PC-3 (cell line): ENCODE measurements at regions not wholly inside any gene's neighbourhood (a gene's known extent, or its start where the extent isn't known, plus 50 kb on each side); places are given as distances from the start of the nearest gene placed in this dataset.

ENCODE experiments used
- ATAC-seq: fragments of 200-7000 bp; cut with Tn5 transposase; 2 replicates; pipeline ENCODE4 v1.9.1; 2020; ENCODE audit warnings: mild to moderate bottlenecking, moderate library complexity
- BruUV-seq: library from RNA; stranded (reverse); fragments of 400-500 nt; replicated peaks from 2 replicates; lab custom pipeline; 2021; lab: Mats Ljungman, UMichigan
- CTCF ChIA-PET: fragments of 300-600 bp; sonication (Branson Sonifier 250); formaldehyde crosslinking; loops from one replicate; lab custom pipeline; 2022; ENCODE audit warnings: antibody characterized with exemption; lab: Charles Lee
- POLR2A ChIA-PET: fragments of 300-600 bp; sonication (Branson Sonifier 250); formaldehyde crosslinking; loops from one replicate; lab custom pipeline; 2022; ENCODE audit warnings: antibody characterized with exemption; ENCODE audit not compliant: unreplicated experiment; lab: Charles Lee
- DNase-seq: peaks from one replicate; pipeline ENCODE4 v3.0.0-alpha.2; 2015
- H2AFZ ChIP-seq: fragments of 300-600 bp; sonication (generic); 2 replicates; pipeline ENCODE4 v1.6.0; 2016; ENCODE audit warnings: antibody characterized with exemption, low read length
- H3F3A ChIP-seq: fragments of 300-600 bp; sonication (generic); one replicate; pipeline ENCODE4 v1.6.0; 2017; ENCODE audit warnings: antibody characterized with exemption, low read length, control low read depth, mild to moderate bottlenecking; ENCODE audit not compliant: unreplicated experiment
- H3K27ac ChIP-seq: fragments of 300-600 bp; sonication (generic); 2 replicates; pipeline ENCODE4 v1.5.1; 2016; ENCODE audit warnings: mild to moderate bottlenecking, low read length
- H3K27me3 ChIP-seq: fragments of 300-600 bp; sonication (generic); 2 replicates; pipeline ENCODE4 v1.6.1; 2016; ENCODE audit warnings: low read length, mixed read lengths
- H3K36me3 ChIP-seq: fragments of 300-600 bp; sonication (generic); 2 replicates; pipeline ENCODE4 v1.6.1; 2016; ENCODE audit warnings: low read depth, mixed run types, low read length, mixed read lengths
- H3K4me1 ChIP-seq: fragments of 300-600 bp; sonication (generic); 2 replicates; pipeline ENCODE4 v1.5.1; 2016; ENCODE audit warnings: low read length; ENCODE audit not compliant: insufficient read depth
- H3K4me2 ChIP-seq: fragments of 300-600 bp; sonication (generic); 2 replicates; pipeline ENCODE4 v1.6.0; 2016; ENCODE audit warnings: low read length
- H3K4me3 ChIP-seq: fragments of 300-600 bp; sonication (generic); 2 replicates; pipeline ENCODE4 v1.5.1; 2016; ENCODE audit warnings: mild to moderate bottlenecking, low read length, mixed read lengths
- H3K79me2 ChIP-seq: fragments of 300-600 bp; sonication (generic); 2 replicates; pipeline ENCODE4 v1.6.1; 2017; ENCODE audit warnings: low read length, mixed read lengths
- H3K9ac ChIP-seq: fragments of 300-600 bp; sonication (generic); 2 replicates; pipeline ENCODE4 v1.6.0; 2016; ENCODE audit warnings: mild to moderate bottlenecking, low read length
- H3K9me2 ChIP-seq: fragments of 300-600 bp; sonication (generic); replicated peaks from 2 replicates; pipeline ENCODE4 v1.6.1; 2016; ENCODE audit warnings: mixed run types, low read length, mixed read lengths
- H3K9me3 ChIP-seq: fragments of 300-600 bp; sonication (generic); 2 replicates; pipeline ENCODE4 v1.6.1; 2016; ENCODE audit warnings: low read length, mixed read lengths
- H4K20me1 ChIP-seq: fragments of 300-600 bp; sonication (generic); 2 replicates; pipeline ENCODE4 v1.6.1; 2016; ENCODE audit warnings: low read length, mixed read lengths
- CTCF ChIP-seq: fragments of 300-600 bp; sonication (generic); conservative IDR thresholded peaks from 2 replicates; pipeline ENCODE4 v1.5.1; 2017; ENCODE audit warnings: antibody characterized with exemption, low read depth, mild to moderate bottlenecking, low read length
- EZH2 ChIP-seq: fragments of 300-600 bp; sonication (generic); IDR thresholded peaks from one replicate; pipeline ENCODE4 v1.6.1; 2017; ENCODE audit warnings: antibody characterized with exemption, mild to moderate bottlenecking, low read length; ENCODE audit not compliant: unreplicated experiment
- EZH2phosphoT487 ChIP-seq: fragments of 300-600 bp; sonication (generic); IDR thresholded peaks from 2 replicates; pipeline ENCODE4 v1.6.1; 2018; ENCODE audit warnings: mild to moderate bottlenecking, antibody characterized with exemption, low read length, borderline replicate concordance
- intact Hi-C: fragments of 100-400 bp; cut with micrococcal nuclease; formaldehyde crosslinking; loops from 2 replicates; pipeline ENCODE4 v1.9.0; 2023

- no peak overlapping the region for H3K27ac ChIP-seq
- TF ChIP-seq EZH2phosphoT487, result no peak
- TF ChIP-seq CTCF, result no peak
- TF ChIP-seq EZH2, result no peak
- H3K27me3 ChIP-seq, result no peaks in the 10 kb centered on the region
- intact Hi-C loops, result no loop called here
- no peaks in the 10 kb centered on the region for H3K9me3 ChIP-seq
- no peak overlapping the region for H3K4me2 ChIP-seq
- H3K36me3 ChIP-seq, result no peaks in the 10 kb centered on the region
- H3K79me2 ChIP-seq, result no peaks in the 10 kb centered on the region
- POLR2A ChIA-PET, result no interaction called here
- no TSS peak for BruUV-seq
- no peak overlapping the region for H3K9ac ChIP-seq
- no peaks in the 10 kb centered on the region for H3K4me1 ChIP-seq
- DNase-seq (no peak), ATAC-seq (no peak)
- H4K20me1 ChIP-seq, result no peaks in the 10 kb centered on the region
- no peak overlapping the region for H3K4me3 ChIP-seq
- H3F3A ChIP-seq, result no peaks in the 10 kb centered on the region
- CTCF ChIA-PET, result interaction anchor here (0.6 kb wide), 1 partner anchor 288 kb away, joined by 3 read pairs; no protein-coding TSS in a partner anchor
- H3K9me2 ChIP-seq, result no peaks in the 10 kb centered on the region
- H2AFZ ChIP-seq, result no peak overlapping the region
Observed at GRCh38 chr2:160630801-160631590, 137.4 kb upstream of the RBMS1 start.

DNA sequence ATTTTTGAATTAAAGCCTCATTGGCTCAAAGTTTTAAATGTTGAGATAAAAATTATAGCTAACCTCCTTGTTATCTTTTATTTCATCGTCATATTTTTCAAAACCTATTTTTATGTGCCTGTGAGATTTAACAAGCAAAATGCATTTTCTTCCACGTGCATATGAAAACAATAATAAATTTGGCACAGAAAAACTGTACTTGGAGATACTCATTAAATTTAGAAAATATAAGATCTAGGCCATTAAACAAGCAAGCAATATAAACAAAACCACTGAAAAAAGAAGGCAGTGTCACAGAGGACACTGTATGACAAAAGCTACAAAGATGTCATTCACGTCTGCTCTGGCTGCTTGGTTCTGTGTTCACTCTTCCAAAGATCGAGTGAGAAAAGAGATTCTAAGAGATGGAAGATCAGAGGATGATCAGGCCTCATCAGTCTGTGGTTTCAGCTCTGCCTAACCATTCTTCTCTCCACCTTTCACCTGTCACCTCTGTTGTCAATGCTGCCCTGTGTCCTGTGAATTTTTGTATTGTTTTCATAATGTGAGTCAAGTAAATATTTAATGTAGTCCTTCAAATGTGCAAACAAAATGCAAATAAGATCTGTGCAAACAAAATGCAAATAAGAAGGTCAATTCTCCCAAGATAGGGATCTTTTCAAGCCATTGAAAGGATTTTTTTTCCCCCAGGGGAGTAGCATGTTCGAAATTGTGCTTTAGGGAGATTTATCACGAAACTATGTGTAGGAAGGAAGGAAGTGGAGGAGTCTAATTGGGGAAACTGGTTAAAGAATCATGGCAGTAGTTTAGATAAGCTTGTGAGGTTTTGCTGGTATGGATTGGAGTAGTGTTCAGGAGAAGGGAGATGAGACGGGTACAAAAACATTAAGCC is 138.7 kb upstream of the RBMS1 start:
- no peaks in the 10 kb centered on the region for H3K79me2 ChIP-seq
- intact Hi-C loops, result no loop called here
- no peaks in the 10 kb centered on the region for H3K36me3 ChIP-seq
- no peak overlapping the region for H3K4me2 ChIP-seq
- ATAC-seq (no peak), DNase-seq (no peak)
- no peak overlapping the region for H3K4me3 ChIP-seq
- CTCF ChIA-PET, result no interaction called here
- peak overlapping the region; percentile 13 for H2AFZ ChIP-seq
- TF ChIP-seq EZH2phosphoT487 (no peak), CTCF (no peak), EZH2 (no peak)
- BruUV-seq, result no TSS peak
- POLR2A ChIA-PET, result no interaction called here
- no peaks in the 10 kb centered on the region for H3K9me3 ChIP-seq
- no peaks in the 10 kb centered on the region for H3K27me3 ChIP-seq
- no peak overlapping the region for H3K9ac ChIP-seq
- no peaks in the 10 kb centered on the region for H3K4me1 ChIP-seq
- no peaks in the 10 kb centered on the region for H4K20me1 ChIP-seq
- H3K9me2 ChIP-seq, result no peaks in the 10 kb centered on the region
- H3F3A ChIP-seq, result no peaks in the 10 kb centered on the region
- H3K27ac ChIP-seq, result no peak overlapping the region
